ENCODE measurements at regions not wholly inside any gene's neighbourhood (a gene's known extent, or its start where the extent isn't known, plus 50 kb on each side); places are given as distances from the start of the nearest gene placed in this dataset.

DNA sequence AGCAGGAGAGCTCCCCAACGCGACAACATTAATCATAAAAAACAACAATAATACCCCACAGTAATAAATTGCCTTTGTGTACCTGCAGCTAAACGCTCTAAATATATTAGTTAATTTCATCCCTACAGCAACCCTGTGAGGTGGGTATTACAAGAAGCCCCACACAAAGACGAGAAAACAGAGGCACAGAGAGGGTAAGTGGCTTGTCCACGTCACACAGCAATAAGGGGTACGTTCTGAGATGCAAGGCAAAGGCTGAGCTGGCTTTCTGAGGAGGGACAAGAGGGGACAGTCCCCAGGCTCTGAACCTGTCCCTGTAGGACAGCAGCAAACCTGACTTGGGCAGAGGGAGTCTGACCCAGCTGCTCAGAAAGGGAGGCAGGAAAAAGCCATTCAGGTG lies 78.2 kb downstream of the NCOR2 start:
- no peak for DNase-seq

DNA sequence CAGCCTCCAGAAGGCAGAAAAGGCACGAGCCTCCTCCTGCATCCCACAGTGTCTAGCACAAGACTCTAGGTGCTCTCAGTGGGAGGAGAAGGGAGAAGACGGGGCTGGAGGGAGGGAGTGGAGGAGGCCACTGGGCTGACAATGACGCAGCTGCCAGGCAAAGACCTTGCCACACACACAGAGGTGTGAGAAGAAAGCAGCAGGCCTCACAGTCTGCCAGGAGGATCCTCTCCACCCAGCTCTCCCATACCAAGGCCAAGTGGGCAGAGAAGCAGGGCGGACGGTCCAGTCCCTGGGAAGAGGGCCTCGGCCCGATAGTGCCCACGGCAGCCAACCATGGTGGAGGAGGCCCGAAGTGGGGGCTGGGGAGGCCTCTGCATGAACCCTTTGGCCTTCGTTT lies 78.9 kb downstream of the NCOR2 start:
- no peak for DNase-seq

DNA sequence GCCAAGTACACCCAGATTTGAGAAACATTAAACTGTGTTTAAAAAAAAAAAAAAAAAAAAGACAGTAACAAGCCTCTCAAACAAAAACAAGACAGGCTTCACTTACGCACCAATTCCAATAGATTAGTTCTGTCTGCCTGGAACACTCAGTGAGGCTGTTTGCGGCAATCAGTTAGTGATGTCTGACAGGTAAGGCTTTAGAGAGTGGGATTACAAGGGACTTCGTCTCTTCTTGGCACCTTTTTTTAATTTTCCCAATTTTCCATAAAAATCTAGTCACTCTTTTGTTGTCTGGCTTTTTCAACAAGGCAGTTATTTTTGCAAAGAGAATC lies 79.6 kb downstream of the NCOR2 start:
- no peak for DNase-seq

DNA sequence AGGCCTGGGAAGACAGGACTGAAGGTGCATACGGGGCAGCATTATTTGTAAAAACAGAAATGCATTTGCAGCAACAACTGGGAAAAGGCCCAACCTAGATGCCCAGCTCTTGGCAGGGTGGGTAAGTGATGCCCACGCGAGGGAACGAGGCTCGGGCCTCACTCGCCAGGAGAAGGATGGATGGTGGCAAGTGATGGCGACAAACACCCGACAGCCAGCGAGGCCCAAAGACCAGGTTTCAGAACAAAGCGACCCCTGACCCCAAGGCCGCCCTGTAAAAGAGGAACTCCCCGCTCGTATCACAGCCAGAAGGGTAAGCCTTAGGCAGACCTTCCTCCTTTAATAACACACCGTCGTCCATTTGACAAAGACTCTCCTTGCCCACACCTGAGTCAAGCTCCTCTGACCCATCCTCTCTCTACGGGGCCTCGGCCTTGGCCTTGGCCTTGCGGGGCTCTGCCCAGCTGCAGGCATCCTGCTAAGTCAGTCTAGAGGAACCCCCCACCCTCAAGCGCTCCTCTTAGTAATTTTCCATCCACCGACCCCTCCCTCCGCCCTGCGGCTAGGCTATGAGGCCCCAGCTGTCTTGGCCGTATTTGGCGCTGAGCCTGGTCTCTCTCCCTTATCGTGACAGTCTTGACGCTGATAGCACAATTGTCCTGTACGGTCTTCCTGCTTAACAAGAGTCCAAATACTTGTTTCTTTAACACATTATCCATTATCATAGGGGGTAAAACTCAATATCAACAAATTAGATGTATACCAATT lies 80.2 kb downstream of the NCOR2 start:
- DNase-seq, result no peak

DNA sequence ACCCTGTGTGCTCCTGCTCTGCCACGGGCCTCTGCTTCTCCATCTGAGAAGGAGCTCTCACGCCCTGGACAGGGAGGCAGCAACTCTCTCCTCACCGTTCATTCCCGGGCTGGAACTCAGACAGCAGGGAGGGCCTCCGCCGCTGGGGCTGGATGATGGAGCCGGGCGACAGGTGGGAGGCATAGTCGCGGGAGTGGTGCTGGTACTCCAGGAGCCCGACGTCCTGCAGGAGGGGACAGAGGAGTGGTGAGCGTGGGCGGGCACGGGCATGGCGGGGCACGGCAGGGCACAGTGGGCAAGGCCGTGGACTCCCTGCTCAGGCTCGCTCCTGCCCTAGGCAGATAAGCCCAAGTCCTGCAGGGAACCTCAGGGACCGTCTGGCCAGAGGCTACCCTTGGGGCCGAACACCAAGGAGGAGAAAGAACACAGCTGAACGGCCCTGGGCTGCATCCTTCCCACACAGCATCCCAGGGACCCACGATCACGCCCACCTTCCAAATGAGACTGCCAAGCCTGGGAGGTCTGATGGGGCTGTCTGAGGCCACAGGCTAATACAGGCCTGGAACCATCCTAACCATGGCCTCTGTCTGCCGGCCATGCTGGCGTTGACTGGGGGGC lies 81.0 kb downstream of the NCOR2 start:
- no peak for DNase-seq

DNA sequence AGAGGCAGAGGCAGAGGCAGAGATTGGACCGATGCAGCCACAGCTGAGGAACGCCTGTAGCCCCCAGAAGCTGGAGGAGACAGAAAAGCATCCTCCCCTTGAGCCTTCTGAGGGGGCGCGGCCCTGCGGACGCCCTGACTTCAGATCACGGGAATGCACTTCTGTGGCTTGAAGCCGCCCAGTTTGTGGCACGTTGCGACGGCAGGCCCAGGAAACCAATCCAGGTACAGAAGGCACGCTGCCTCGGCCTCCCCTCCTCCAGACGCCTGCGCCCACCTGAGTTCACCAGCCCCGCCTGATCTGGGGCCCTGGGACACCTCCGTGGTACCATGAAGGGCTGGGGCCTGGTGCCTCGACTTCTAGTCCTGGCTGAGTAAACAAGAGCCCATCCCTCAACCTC lies 82.0 kb downstream of the NCOR2 start:
- DNase-seq, result no peak

DNA sequence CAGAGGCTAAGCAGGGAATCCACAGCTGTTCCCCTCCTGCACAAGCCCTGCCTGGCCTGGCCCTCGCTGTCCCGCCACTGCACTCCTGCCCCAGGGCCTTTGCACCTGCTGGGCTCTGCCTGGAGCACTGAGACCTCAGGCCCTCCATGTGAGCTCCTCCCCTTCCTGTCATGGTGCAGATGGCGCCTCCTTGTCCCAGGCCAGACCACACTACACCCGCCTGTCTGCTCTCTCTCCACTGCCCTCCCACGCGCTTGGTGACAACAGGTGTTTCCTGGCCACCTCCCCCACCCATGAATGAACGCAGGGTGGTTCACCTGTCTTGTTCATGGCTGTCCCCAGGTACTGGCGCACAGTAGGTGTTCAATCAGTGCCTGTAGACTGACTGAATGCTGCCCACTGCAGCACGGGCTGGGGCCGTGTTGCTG lies 82.9 kb downstream of the NCOR2 start:
- no peak for DNase-seq

DNA sequence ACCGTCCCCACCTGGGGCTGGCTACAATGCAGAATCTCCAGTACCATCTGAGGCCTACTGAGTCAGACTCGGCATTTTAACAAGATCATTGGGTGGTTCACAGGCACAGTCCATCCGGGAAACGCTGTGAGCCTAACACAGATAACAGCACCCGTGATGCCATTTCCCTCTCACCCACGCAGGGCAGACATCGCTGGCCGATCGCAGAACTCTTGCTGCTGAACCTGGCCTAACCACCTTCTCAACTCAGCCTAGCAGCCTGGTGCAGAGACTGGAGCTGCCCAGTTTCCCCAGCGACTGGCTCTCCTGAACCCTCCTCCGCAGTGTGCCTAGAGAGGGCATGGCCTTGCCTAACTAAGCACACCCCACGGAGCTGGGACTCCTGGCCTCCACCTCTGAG lies 83.3 kb downstream of the NCOR2 start:
- no peak for DNase-seq

DNA sequence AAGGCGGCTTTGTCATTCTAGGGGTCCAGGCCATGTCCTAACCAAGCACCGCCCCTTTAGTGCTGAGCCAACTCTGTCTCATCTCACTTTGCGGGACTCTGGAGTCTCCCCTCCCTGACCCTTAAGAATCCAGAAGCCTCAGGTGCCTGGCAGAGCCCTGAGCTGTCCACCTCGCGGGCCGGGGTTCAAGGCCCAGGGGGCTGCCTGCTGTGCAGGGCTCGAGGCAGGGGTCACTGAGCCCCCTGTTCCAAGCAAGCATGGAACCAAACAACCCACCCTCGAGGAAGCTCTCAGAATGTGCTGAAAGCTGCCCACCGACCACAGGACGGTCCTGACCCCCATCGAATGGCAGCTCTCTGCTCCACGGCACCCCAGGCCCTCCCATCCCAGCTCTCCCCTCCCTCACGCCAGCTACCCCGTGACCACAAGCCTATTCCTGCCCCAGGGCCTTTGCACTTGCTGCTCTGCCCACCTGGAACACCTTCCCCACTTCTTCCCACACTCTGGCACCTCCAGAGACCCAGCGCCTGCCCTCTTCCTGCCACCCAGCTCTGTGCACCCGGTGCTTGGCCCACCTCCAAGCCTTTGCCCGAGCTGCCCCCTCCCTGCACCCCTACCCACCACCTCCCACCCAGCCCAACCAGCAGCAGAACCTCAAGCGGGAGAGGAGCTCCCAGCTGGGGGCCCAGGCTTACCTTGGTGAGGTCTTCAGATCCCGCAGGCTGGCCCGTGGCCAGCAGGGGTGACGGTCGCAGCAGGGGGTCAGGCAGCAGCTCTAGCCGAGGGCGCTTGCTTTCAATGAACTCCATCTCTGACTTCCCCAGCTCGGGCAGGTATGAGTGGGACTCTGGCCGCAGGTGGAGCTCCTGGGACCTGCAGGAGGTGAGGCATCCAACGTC lies 84.3 kb downstream of the NCOR2 start:
- DNase-seq, result no peak

DNA sequence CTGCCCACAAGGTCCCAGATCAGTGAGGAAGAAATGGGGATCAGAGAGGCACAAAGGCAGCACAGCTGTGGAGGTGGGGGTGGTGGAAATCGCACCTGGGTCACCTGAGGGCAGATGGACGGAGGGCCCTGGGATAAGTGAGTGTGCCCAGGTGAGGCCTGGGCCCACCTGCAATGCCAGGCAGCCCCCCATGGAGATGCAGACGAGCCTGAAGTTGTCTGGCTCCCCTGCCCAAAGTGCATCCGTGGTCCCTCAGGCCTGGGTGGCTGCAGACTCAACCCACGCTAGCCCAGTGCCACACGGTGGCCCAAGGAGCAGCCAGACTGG lies 84.9 kb downstream of the NCOR2 start:
- DNase-seq, result no peak

DNA sequence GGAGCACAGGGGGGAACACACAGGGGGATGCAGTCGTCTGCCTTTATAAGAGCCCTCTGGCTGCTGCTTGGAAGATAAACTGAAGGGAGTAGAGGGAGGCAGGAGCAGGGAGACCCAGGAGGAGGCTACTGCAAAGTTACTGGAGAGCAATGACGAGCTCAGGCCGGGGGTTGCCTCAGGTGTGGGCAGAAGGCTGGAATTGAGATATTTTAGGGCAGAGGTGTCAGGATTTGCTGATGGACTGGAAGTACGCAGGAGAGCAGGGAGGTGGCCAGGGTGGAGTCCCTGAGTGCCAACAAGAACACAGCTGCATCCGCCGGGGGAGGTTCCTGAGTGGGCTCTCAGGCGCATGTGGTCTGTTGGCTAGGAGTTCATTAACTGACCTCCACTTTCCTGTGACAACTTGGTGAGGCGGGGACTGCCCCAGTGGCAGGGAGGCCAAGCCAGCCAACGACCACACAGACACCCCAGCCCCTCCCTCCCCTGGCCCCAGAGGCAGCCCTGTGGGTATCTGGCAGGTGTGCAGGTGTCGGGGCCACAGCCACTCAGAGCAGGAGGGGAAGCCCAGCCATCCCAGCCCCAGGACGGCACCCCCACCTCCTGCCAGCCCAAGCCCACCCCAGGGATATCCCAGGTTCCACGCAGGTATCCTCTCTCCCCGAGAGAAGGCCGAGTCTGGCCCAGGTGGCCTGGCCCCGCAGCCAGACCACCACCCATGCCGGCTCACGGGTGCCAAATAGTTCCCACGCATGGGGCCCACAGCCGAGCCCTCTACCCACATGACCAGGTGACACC lies 85.4 kb downstream of the NCOR2 start:
- no peak for DNase-seq

DNA sequence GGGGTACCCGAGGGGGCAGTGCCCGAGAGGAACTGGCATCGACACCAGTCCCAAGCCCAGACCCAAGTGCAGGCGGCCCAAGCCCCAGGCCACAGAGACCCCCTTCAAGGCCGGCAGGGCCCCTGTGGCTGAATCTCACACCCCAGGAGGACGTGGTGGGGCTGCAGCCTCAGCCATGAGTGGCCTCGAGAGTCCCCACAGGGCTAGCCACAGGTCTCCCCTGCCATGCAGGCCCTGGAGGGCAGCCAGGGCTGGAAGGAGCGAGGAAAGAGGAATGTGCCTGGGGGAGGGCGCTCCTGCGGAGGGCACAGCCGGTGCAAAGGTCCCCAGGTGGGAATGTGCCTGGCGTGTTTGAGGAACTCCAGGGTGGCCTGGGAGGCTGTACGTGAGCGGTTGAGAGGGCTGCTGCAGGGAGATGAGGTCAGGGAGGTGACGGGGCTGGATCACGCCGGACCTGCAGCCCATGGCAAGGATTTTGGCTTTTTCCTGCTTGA lies 86.1 kb downstream of the NCOR2 start:
- DNase-seq, result no peak

DNA sequence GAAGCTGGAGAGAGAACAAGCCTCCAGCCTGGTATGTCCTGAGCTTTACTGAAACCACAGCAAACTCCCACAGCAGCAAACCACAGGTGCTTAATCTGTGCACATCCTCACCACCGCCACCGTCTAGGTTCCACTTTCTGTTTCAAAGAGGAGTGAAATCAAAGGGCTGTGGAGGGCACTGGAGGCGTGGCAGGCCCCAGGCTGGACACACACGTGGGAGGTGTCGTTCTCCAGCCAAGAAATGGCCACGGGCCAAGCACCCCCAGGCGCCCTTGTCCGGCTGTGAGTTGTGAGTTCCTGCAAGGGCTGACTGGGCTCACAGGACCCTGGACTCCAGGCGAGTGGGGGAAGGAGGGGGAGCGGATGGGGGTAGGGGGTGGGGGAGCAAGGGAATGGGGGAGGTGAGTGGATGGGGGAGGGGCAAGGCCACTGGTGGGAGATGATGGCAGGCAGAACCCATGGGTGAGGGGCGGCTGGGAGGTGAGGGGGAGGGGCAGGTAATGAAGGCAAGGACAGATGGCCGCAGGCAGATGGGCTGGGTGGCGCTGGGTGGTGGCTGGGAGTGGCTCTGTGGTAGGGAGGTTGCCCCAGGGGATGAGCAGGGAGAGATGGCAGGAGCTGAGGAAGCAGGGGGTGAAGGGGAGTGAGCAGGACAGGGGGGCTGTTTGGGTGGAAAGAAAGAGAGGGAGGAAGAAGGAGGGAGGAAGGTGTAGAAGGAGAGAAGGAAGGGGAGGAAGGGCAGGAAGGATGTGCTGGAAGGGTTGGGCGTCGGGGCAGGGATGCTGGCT lies 86.7 kb downstream of the NCOR2 start:
- peak; percentile 19 for DNase-seq

DNA sequence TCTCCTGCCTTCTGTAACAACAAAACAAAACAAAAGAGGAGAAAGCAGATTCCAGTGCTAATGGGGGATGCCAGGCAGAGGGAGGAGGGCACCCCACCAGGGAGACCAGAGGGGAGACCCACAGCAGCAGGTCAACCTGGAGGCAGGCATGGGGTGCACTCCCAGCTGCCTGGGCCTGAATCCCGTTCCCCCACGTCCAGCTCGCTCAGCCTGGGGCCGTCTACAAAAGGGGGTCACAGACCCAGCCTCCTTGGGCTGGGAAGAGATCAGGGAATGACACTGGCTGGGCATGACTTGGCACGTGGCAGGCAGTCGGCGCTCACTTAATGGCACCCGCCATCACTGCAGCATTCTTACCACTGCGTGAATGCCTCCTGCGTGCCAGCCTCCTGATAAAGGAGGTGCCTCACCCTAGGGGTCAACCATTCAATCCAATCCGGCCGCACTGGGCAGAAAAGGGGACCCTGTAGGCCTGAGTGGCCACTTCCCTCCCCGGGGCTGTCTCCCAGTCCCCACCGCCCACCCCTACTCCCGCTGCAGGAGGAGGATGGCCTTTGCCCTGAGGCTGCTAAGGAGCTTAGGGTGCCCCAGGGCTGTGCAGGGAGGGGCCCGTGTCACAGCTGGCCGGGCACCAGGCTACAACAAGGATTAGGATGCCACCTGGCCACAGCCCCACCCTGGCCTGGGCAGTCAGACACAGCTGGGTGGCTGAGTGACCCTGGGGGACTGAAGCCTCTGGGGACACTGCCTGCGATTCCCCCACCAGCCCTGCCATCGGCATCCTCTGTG lies 87.5 kb downstream of the NCOR2 start:
- DNase-seq, result no peak

DNA sequence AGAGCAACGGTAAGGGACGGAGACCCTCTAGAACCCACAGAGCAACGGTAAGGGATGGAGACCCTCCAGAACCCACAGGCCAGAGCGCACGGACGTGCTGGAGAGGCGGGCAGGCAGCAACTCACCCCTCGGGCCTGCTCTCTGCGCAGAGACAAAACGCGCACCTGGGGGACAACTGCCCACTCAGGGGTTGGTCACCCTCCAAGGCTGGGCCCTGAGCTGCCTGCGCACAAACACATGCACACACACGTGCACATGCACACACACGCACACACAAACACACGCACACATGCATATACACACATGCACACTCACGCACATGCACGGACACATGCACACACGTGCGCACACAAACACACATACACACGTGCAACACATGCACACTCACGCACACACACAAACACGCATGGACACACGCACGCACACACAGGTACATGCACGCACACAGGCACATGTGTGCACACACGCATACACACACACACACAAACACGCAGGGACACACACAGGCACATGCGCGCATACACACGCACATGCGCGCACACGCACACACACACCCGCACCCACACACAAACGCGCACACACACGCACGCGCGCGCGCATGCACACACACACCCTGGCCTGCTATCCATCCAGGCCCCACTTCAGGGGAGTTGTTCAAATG lies 88.3 kb downstream of the NCOR2 start:
- DNase-seq, result no peak

DNA sequence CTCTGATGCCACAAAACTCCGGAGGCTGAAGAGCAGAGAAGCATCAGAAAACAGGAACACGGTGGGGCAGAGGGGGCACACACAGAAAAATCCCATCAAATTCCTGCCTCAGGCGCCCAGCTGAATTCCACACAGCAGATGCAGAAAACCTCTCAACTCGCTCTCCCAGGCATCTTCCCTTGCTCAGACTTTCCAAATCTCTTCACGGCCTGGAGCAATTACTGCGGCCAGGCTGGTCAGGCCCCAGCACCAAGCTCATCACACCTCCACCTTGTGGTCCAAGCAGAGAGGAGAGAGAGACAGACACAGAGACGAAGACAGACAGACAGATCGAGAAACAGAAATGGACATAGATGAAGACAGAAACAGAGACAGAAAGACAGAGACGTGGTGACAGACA lies 89.0 kb downstream of the NCOR2 start:
- no peak for DNase-seq

DNA sequence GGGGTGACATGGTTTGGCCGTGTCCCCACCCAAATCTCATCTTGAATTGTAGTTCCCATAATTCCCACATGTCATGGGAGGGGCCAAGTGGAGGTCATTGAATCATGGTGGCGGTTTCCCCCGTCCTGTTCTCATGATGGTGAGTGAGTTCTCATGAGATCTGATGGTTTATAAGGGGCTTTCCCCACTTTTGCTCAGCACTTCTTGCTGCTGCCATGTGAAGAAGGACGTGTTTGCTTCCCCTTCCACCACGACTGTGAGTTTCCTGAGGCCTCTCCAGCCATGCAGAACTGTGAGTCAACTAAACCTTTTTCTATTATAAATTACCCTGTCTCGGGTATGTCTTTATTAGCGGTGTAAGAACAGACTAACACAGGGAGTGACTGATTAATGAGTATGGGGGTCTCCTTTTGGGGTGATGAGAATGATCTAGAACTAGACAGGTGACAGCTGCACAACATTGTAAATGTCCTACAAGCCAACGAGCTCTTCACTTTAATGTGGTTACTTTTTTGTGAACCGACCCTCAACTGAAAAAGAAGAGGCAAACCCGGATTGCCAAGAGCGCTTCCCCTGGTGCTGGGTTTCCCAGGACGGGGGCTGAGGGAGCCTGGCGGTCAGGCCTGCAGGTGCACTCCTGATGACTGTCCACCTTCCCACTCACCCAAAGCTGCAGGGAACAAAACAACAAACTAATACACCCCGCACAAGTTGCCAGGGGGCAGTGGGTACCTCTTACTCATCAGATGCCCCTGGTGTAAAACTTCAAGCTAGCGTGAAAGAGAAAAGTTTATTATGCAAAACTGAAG lies 90.1 kb downstream of the NCOR2 start:
- DNase-seq, result no peak

DNA sequence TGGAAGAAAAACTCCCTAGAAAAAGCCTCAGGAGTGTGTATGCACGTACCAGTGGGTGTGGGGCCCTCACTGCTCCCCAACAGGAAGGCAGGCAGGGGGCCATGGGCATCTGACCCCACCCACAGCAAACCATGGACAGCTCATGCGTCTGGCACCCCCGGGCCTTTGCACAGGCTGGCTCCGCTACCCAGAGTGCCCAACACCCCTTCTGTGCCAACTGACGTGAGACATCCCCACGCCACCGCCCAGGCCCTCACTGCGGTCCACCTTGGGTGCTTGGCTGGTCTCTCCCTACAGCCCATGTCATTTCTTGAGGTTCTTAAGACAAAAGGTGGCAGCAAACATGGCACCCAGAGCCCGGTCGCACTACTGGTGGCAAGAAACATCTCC lies 91.4 kb downstream of the NCOR2 start:
- DNase-seq, result no peak

DNA sequence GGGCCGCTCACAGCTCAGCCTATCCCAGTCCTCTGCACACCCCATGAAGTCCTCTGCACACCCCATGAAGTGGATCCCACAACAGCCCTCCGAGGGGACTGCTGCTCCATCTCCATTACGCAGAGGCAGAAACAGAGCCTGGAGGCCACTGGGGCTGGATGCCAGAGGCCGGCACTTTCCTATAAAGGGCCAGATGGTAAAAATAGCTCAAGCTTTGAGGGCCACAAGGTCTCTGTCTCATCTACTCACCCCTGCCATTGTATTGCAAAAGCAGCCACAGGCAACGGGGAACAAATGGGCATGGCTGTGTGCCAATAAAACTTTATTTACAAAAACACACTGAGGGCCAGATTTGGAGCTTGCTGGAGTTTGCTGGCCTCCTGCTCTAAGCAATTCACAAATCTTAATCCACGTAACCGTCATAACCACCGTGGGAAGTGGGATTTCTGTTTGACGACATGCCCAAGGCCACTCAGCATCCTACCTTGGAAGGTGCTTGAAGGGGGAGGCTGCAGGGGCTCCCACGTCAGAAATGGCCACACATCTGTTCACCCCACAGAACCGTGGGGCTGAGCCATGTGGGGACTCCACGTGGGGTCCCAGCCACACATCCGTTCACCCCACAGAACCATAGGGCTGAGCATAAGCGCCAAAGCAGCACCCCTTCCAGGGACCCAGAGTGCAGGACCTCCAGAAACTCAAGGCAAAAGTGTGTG lies 92.0 kb downstream of the NCOR2 start:
- no peak for DNase-seq

Data from stimulated activated CD4-positive, alpha-beta T cell treated with anti-CD3 and anti-CD28 coated beads, Interleukin-4, amount 100 ng/mL, for 1 hour (primary cell).